WTC11 (cell line): ENCODE measurements at regions not wholly inside any gene's neighbourhood (a gene's known extent, or its start where the extent isn't known, plus 50 kb on each side); places are given as distances from the start of the nearest gene placed in this dataset.
A peak's percentile ranks its signal among the peaks of the same experiment; 100 is the strongest.

Experiments
- ATAC-seq: fragments of 200-7000 bp; cut with Tn5 transposase; 2 replicates; pipeline ENCODE4 v1.10.0; 2021; ENCODE audit warnings: mild to moderate bottlenecking, moderate library complexity
- CTCF ChIA-PET: fragments of 300-600 bp; sonication (Branson Sonifier 250); formaldehyde crosslinking; loops from one replicate; lab custom pipeline; 2021; ENCODE audit warnings: antibody characterized with exemption; lab: Charles Lee
- POLR2A ChIA-PET: fragments of 350-600 bp; sonication (Branson Sonifier 250); formaldehyde crosslinking; loops from one replicate; lab custom pipeline; 2021; ENCODE audit warnings: antibody characterized with exemption; lab: Charles Lee
- DNase-seq: peaks from one replicate; pipeline ENCODE4 v3.0.0; 2021; ENCODE audit warnings: low spot score
- H3K27ac Mint-ChIP-seq: 2 replicates; pipeline ENCODE4 v1.8.0; 2021; ENCODE audit warnings: mixed read lengths
- H3K27me3 Mint-ChIP-seq: 2 replicates; pipeline ENCODE4 v1.8.0; 2021; ENCODE audit warnings: low read depth, mild to moderate bottlenecking, moderate library complexity, mixed read lengths
- H3K36me3 Mint-ChIP-seq: 2 replicates; pipeline ENCODE4 v1.8.0; 2021; ENCODE audit warnings: mixed read lengths
- H3K4me1 Mint-ChIP-seq: 2 replicates; pipeline ENCODE4 v1.8.0; 2022; ENCODE audit warnings: mixed read lengths
- H3K4me3 Mint-ChIP-seq: 2 replicates; pipeline ENCODE4 v1.8.0; 2021; ENCODE audit warnings: mild to moderate bottlenecking, moderate library complexity, mixed read lengths
- H3K9me3 Mint-ChIP-seq: 2 replicates; pipeline ENCODE4 v1.8.0; 2021; ENCODE audit warnings: mixed read lengths
- ETV6 ChIP-seq: sonication (generic); formaldehyde crosslinking; IDR thresholded peaks from 2 replicates; pipeline ENCODE4 v1.8.1; 2022; ENCODE audit warnings: mild to moderate bottlenecking, missing genetic modification reagents
- FOXJ3 ChIP-seq: sonication (generic); formaldehyde crosslinking; IDR thresholded peaks from 2 replicates; pipeline ENCODE4 v1.9.0; 2021; ENCODE audit warnings: missing genetic modification reagents, mild to moderate bottlenecking, borderline replicate concordance
- FOXK1 ChIP-seq: sonication (generic); formaldehyde crosslinking; IDR thresholded peaks from 2 replicates; pipeline ENCODE4 v1.8.0; 2022; ENCODE audit warnings: mild to moderate bottlenecking, moderate library complexity, missing genetic modification reagents
- FOXP1 ChIP-seq: sonication (generic); formaldehyde crosslinking; IDR thresholded peaks from 2 replicates; pipeline ENCODE4 v1.8.0; 2022; ENCODE audit warnings: missing genetic modification reagents, mild to moderate bottlenecking, moderate library complexity, borderline replicate concordance
- GABPB1 ChIP-seq: sonication (generic); formaldehyde crosslinking; IDR thresholded peaks from 2 replicates; pipeline ENCODE4 v1.8.1; 2023; ENCODE audit warnings: mild to moderate bottlenecking, missing genetic modification reagents
- GRHL2 ChIP-seq: fragments of 250-450 bp; sonication (Bioruptor Pico); IDR thresholded peaks from 2 replicates; pipeline ENCODE4 v1.8.0; 2022; ENCODE audit warnings: mild to moderate bottlenecking, moderate library complexity; ENCODE audit not compliant: insufficient replicate concordance, severe bottlenecking
- GTF2I ChIP-seq: fragments of 250-450 bp; sonication (Bioruptor Pico); conservative IDR thresholded peaks from 2 replicates; pipeline ENCODE4 v1.4.0; 2021; ENCODE audit warnings: mild to moderate bottlenecking
- IRF1 ChIP-seq: sonication (generic); formaldehyde crosslinking; IDR thresholded peaks from 2 replicates; pipeline ENCODE4 v1.8.0; 2023; ENCODE audit warnings: missing genetic modification reagents
- MXD4 ChIP-seq: fragments of 250-450 bp; sonication (Bioruptor Pico); IDR thresholded peaks from 2 replicates; pipeline ENCODE4 v1.8.0; 2021; ENCODE audit warnings: mild to moderate bottlenecking, moderate library complexity, borderline replicate concordance
- NFYB ChIP-seq: sonication (generic); formaldehyde crosslinking; conservative IDR thresholded peaks from 2 replicates; pipeline ENCODE4 v1.8.0; 2022; ENCODE audit warnings: low read depth, missing genetic modification reagents
- SMAD4 ChIP-seq: sonication (generic); formaldehyde crosslinking; IDR thresholded peaks from 2 replicates; pipeline ENCODE4 v1.8.0; 2022; ENCODE audit warnings: mild to moderate bottlenecking, missing genetic modification reagents
- SP1 ChIP-seq: sonication (generic); formaldehyde crosslinking; conservative IDR thresholded peaks from 2 replicates; pipeline ENCODE4 v1.8.1; 2022; ENCODE audit warnings: missing genetic modification reagents
- STAT6 ChIP-seq: sonication (generic); formaldehyde crosslinking; conservative IDR thresholded peaks from 2 replicates; pipeline ENCODE4 v1.8.1; 2023; ENCODE audit warnings: mild to moderate bottlenecking, low read depth, missing genetic modification reagents, moderate library complexity
- TCF7 ChIP-seq: sonication (generic); formaldehyde crosslinking; IDR thresholded peaks from 2 replicates; pipeline ENCODE4 v1.8.0; 2022; ENCODE audit warnings: mild to moderate bottlenecking, low read depth, missing genetic modification reagents, moderate library complexity
- TEAD4 ChIP-seq: sonication (generic); formaldehyde crosslinking; IDR thresholded peaks from 2 replicates; pipeline ENCODE4 v1.8.0; 2022; ENCODE audit warnings: mild to moderate bottlenecking, missing genetic modification reagents
- ZNF396 ChIP-seq: fragments of 250-450 bp; sonication (Bioruptor Pico); IDR thresholded peaks from 2 replicates; pipeline ENCODE4 v1.8.0; 2021; ENCODE audit warnings: mild to moderate bottlenecking, moderate library complexity, borderline replicate concordance
- ZNF425 ChIP-seq: fragments of 250-450 bp; sonication (Bioruptor Pico); conservative IDR thresholded peaks from 2 replicates; pipeline ENCODE4 v1.9.0; 2021; ENCODE audit warnings: mild to moderate bottlenecking
- ZNF671 ChIP-seq: fragments of 250-450 bp; sonication (Bioruptor Pico); IDR thresholded peaks from 2 replicates; pipeline ENCODE4 v1.8.0; 2021; ENCODE audit warnings: mild to moderate bottlenecking
- TF ChIP-seq, protein P1 (sequence below): sonication (generic); formaldehyde crosslinking; IDR thresholded peaks from 2 replicates; pipeline ENCODE4 v1.8.1; 2023; ENCODE audit warnings: mild to moderate bottlenecking, missing genetic modification reagents, moderate library complexity
- TF ChIP-seq, protein P2 (sequence below): sonication (generic); formaldehyde crosslinking; IDR thresholded peaks from 2 replicates; pipeline ENCODE4 v1.8.0; 2022; ENCODE audit warnings: mild to moderate bottlenecking, missing genetic modification reagents
- TF ChIP-seq, protein P3 (sequence below): sonication (generic); formaldehyde crosslinking; IDR thresholded peaks from 2 replicates; pipeline ENCODE4 v1.8.0; 2023; ENCODE audit warnings: mild to moderate bottlenecking, missing genetic modification reagents
- TF ChIP-seq, protein P4 (sequence below): sonication (generic); formaldehyde crosslinking; IDR thresholded peaks from 2 replicates; pipeline ENCODE4 v1.8.1; 2022; ENCODE audit warnings: missing genetic modification reagents, borderline replicate concordance
- TF ChIP-seq, protein P5 (sequence below): fragments of 250-450 bp; sonication (Bioruptor Pico); IDR thresholded peaks from 2 replicates; pipeline ENCODE4 v1.9.0; 2021; ENCODE audit warnings: mild to moderate bottlenecking

DNA sequence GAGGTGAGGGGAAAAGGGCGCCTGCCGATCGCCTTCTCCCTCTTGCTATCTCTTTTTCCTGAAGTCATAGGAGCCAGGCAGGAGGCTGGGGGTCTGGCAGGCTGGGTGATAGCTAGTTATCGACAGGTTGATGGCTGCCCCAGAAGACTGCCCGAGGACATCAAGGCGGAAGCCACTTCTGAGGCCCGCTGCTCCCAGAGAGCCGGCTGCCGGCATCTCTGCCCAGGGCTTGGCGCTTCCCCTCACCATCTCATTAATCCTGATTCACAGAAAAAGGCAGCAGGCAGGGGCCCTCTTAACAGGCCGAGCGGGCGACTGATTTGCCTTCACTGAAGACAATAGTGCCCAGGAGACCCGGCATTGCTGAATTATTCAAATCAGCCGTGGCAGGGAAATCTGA, 124.2 kb downstream of the MIAT start (continued):
- TF ChIP-seq NFYB (CRISPR knock-in tag) (no peak), FOXK1 (no peak), FOXJ3 (CRISPR knock-in tag) (no peak), IRF1 (CRISPR knock-in tag) (no peak), ZNF671 (CRISPR knock-in tag) (no peak), STAT6 (CRISPR knock-in tag) (no peak), ZNF396 (CRISPR knock-in tag) (no peak), TEAD4 (CRISPR knock-in tag) (no peak)
- TF ChIP-seq, protein P1, sequence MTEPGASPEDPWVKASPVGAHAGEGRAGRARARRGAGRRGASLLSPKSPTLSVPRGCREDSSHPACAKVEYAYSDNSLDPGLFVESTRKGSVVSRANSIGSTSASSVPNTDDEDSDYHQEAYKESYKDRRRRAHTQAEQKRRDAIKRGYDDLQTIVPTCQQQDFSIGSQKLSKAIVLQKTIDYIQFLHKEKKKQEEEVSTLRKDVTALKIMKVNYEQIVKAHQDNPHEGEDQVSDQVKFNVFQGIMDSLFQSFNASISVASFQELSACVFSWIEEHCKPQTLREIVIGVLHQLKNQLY (CRISPR knock-in tag), result no peak

DNA sequence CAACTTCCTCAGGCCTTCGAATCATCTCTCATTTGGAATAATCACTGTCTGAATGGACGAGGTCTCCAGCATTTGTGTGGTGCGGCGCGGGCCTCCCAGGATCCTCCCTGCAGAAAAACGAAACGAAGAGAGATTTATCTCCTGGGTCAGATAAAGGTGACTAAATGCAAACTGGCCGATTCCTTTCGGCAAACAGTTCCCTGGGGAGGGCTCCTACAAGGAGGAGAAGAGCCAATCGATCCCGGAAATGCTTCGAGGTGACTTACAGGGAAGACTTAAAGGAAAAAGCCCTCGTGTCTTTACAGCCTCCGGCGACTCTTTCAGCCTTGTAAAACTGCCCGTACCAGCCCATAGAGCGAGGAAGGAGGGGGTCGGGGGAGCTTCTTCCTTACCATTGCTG, 126.5 kb downstream of the MIAT start:
- H3K36me3 Mint-ChIP-seq, result peaks cover 15% of the 10 kb centered on the region
- peaks cover 20% of the 10 kb centered on the region for H3K4me1 Mint-ChIP-seq
- H3K27me3 Mint-ChIP-seq, result peaks cover 41% of the 10 kb centered on the region
- DNase-seq, result no peak
- CTCF ChIA-PET, result interaction anchor here (0.8 to 1.7 kb wide), 3 partner anchors 28 to 111 kb away, joined by 3 to 4 read pairs (median 3); no protein-coding TSS in a partner anchor
- POLR2A ChIA-PET, result no interaction called here
- H3K4me3 Mint-ChIP-seq, result no peak overlapping the region
- H3K27ac Mint-ChIP-seq, result no peak overlapping the region
- peak; percentile 50 for ATAC-seq
- peaks cover 8% of the 10 kb centered on the region for H3K9me3 Mint-ChIP-seq
- TF ChIP-seq GRHL2 (CRISPR knock-in tag) (no peak), ZNF425 (CRISPR knock-in tag) (no peak), SP1 (CRISPR knock-in tag) (no peak), ETV6 (CRISPR knock-in tag) (no peak), MXD4 (CRISPR knock-in tag) (no peak), SMAD4 (CRISPR knock-in tag) (no peak), GTF2I (CRISPR knock-in tag) (no peak), FOXJ3 (CRISPR knock-in tag) (no peak), TCF7 (no peak), GABPB1 (CRISPR knock-in tag) (no peak), FOXP1 (no peak)
- TF ChIP-seq, protein P2, sequence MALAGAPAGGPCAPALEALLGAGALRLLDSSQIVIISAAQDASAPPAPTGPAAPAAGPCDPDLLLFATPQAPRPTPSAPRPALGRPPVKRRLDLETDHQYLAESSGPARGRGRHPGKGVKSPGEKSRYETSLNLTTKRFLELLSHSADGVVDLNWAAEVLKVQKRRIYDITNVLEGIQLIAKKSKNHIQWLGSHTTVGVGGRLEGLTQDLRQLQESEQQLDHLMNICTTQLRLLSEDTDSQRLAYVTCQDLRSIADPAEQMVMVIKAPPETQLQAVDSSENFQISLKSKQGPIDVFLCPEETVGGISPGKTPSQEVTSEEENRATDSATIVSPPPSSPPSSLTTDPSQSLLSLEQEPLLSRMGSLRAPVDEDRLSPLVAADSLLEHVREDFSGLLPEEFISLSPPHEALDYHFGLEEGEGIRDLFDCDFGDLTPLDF (CRISPR knock-in tag), result no peak
- TF ChIP-seq, protein P3, sequence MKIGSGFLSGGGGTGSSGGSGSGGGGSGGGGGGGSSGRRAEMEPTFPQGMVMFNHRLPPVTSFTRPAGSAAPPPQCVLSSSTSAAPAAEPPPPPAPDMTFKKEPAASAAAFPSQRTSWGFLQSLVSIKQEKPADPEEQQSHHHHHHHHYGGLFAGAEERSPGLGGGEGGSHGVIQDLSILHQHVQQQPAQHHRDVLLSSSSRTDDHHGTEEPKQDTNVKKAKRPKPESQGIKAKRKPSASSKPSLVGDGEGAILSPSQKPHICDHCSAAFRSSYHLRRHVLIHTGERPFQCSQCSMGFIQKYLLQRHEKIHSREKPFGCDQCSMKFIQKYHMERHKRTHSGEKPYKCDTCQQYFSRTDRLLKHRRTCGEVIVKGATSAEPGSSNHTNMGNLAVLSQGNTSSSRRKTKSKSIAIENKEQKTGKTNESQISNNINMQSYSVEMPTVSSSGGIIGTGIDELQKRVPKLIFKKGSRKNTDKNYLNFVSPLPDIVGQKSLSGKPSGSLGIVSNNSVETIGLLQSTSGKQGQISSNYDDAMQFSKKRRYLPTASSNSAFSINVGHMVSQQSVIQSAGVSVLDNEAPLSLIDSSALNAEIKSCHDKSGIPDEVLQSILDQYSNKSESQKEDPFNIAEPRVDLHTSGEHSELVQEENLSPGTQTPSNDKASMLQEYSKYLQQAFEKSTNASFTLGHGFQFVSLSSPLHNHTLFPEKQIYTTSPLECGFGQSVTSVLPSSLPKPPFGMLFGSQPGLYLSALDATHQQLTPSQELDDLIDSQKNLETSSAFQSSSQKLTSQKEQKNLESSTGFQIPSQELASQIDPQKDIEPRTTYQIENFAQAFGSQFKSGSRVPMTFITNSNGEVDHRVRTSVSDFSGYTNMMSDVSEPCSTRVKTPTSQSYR (CRISPR knock-in tag), result no peak
- TF ChIP-seq, protein P1 (CRISPR knock-in tag), result no peak
- TF ChIP-seq, protein P4, sequence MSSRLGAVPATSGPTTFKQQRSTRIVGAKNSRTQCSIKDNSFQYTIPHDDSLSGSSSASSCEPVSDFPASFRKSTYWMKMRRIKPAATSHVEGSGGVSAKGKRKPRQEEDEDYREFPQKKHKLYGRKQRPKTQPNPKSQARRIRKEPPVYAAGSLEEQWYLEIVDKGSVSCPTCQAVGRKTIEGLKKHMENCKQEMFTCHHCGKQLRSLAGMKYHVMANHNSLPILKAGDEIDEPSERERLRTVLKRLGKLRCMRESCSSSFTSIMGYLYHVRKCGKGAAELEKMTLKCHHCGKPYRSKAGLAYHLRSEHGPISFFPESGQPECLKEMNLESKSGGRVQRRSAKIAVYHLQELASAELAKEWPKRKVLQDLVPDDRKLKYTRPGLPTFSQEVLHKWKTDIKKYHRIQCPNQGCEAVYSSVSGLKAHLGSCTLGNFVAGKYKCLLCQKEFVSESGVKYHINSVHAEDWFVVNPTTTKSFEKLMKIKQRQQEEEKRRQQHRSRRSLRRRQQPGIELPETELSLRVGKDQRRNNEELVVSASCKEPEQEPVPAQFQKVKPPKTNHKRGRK (CRISPR knock-in tag), result no peak
- TF ChIP-seq, protein P5, sequence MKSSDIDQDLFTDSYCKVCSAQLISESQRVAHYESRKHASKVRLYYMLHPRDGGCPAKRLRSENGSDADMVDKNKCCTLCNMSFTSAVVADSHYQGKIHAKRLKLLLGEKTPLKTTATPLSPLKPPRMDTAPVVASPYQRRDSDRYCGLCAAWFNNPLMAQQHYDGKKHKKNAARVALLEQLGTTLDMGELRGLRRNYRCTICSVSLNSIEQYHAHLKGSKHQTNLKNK, result no peak
